Osteocyte (in vitro differentiated cells): ENCODE measurements at regions not wholly inside any gene's neighbourhood (a gene's known extent, or its start where the extent isn't known, plus 50 kb on each side); places are given as distances from the start of the nearest gene placed in this dataset.

Experiments
- DNase-seq: peaks from one replicate; pipeline ENCODE4 v3.0.0; 2021; ENCODE audit warnings: mixed read lengths; ENCODE audit not compliant: unreplicated experiment; ENCODE audit errors: extremely low spot score
- H3K27ac Mint-ChIP-seq: one replicate; pipeline ENCODE4 v1.8.0; 2021; ENCODE audit warnings: mild to moderate bottlenecking, mixed read lengths; ENCODE audit not compliant: unreplicated experiment
- H3K27me3 Mint-ChIP-seq: one replicate; pipeline ENCODE4 v1.8.0; 2021; ENCODE audit warnings: mixed read lengths; ENCODE audit not compliant: unreplicated experiment
- H3K36me3 Mint-ChIP-seq: one replicate; pipeline ENCODE4 v1.8.0; 2021; ENCODE audit warnings: mixed read lengths; ENCODE audit not compliant: unreplicated experiment
- H3K4me1 Mint-ChIP-seq: one replicate; pipeline ENCODE4 v1.8.0; 2021; ENCODE audit warnings: mixed read lengths; ENCODE audit not compliant: unreplicated experiment
- H3K4me3 Mint-ChIP-seq: one replicate; pipeline ENCODE4 v1.8.0; 2021; ENCODE audit warnings: mild to moderate bottlenecking, moderate library complexity, mixed read lengths; ENCODE audit not compliant: unreplicated experiment
- H3K9me3 Mint-ChIP-seq: one replicate; pipeline ENCODE4 v1.8.0; 2021; ENCODE audit warnings: mixed read lengths; ENCODE audit not compliant: unreplicated experiment
- TF ChIP-seq, protein P1 (sequence below): fragments of 200-600 bp; sonication (generic); IDR thresholded peaks from 2 replicates; pipeline ENCODE4 v1.5.0; 2021; ENCODE audit warnings: antibody characterized with exemption, mild to moderate bottlenecking, moderate library complexity

DNA sequence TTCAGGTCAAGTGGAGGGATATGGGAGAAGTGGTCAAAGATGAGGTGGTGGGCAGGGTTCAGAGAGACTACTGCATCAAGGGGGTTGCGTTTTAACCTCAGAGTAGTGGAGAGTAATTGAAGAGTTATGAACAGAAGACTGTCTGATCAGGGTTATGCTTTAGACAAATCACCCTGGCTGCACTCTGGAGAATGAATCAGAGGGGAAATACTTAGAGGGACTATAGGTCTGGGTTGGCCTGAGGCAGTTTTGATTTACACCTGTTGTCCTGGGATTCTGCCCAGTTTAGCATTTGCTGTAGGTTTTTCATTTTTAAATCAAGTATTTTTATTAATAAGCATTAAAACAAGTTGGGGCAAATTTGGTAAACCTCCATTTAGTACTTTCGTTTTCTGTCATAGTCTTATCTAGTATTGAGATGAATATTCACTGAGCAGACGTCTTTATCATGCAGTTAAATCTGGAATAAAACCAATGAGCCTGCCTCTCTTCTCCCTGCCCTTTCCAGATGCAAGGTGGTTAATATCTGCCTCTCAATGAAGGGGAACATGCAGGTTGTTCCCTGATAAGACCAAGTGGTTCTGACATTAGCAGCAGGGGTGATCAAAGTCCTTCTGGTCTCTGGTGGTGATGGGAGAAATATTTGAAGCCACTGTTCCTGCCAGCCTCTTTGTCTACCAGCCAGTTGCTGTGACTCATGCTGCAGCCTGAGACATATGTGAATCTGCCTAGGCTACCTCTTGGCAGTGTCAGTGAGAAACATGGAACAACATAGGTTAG lies 116.0 kb upstream of the RPS6KA3 start:
- no peak overlapping the region for H3K27ac Mint-ChIP-seq

DNA sequence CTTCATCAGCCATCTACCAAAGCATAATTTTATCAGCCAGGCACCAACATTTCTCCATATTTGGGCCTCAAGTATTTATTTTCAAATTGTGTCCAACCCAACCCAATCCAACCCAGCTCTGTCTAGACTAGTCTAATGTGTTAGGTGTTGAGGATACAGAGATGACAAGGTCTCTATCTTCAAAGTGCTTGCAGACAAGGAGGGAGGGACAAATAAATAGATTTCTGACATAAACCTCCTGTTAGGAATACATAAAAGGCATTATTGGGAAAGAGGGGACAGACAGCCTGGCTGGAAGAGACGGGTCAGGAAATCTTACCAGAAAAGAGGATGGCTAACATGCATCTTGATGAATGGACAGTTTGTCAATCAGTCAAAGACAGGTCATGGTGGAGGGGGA lies 115.4 kb upstream of the RPS6KA3 start:
- no peak for DNase-seq
- Mint-ChIP-seq H3K27me3 (no peaks in the 10 kb centered on the region), H3K4me1 (no peaks in the 10 kb centered on the region), H3K36me3 (no peaks in the 10 kb centered on the region), H3K9me3 (peaks cover 5% of the 10 kb centered on the region), H3K27ac (no peak overlapping the region), H3K4me3 (no peak overlapping the region)
- TF ChIP-seq, protein P1, sequence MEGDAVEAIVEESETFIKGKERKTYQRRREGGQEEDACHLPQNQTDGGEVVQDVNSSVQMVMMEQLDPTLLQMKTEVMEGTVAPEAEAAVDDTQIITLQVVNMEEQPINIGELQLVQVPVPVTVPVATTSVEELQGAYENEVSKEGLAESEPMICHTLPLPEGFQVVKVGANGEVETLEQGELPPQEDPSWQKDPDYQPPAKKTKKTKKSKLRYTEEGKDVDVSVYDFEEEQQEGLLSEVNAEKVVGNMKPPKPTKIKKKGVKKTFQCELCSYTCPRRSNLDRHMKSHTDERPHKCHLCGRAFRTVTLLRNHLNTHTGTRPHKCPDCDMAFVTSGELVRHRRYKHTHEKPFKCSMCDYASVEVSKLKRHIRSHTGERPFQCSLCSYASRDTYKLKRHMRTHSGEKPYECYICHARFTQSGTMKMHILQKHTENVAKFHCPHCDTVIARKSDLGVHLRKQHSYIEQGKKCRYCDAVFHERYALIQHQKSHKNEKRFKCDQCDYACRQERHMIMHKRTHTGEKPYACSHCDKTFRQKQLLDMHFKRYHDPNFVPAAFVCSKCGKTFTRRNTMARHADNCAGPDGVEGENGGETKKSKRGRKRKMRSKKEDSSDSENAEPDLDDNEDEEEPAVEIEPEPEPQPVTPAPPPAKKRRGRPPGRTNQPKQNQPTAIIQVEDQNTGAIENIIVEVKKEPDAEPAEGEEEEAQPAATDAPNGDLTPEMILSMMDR, result no peak

More for the DNA sequence above, 116.0 kb upstream of the RPS6KA3 start:
- TF ChIP-seq, protein P1, result no peak
- Mint-ChIP-seq H3K9me3 (no peaks in the 10 kb centered on the region), H3K27me3 (no peaks in the 10 kb centered on the region), H3K4me3 (no peak overlapping the region), H3K4me1 (no peaks in the 10 kb centered on the region), H3K36me3 (no peaks in the 10 kb centered on the region)
- no peak for DNase-seq

DNA sequence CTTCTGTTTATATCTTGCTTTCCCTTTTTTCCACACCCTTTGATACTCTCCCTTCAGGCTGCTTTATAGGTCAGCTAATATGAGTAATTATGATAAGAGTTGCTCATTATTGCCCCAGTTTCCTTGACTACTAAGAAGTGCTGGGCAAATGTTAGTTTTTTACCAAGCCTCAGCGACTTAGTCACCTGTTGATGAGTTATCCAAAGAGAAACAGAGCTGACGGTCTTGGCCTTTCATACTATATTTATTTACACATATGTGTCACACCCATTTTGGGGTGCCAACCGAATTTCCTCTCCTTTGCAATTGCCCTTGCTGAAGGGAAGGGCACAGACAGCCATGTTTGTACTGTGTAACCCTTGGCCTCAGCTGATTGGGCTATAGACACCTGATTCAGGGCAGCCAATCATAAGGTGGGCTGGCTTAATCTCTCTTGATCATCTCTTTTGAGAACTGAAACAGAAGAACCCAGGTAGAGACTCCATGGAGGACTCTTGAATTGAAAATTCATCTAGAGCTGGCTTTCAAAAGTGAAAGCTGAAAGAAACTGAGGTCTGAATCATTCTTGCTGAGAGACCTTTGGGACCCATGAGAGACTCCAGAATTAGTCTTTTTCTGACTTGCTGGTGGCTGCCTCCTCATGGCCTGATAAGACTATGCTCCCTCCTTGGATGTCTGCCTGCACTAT lies 111.7 kb upstream of the RPS6KA3 start:
- Mint-ChIP-seq H3K4me3 (no peak overlapping the region), H3K4me1 (no peaks in the 10 kb centered on the region), H3K9me3 (peaks cover 5% of the 10 kb centered on the region), H3K27ac (no peak overlapping the region), H3K27me3 (no peaks in the 10 kb centered on the region), H3K36me3 (no peaks in the 10 kb centered on the region)
- DNase-seq, result no peak
- TF ChIP-seq, protein P1, result no peak

DNA sequence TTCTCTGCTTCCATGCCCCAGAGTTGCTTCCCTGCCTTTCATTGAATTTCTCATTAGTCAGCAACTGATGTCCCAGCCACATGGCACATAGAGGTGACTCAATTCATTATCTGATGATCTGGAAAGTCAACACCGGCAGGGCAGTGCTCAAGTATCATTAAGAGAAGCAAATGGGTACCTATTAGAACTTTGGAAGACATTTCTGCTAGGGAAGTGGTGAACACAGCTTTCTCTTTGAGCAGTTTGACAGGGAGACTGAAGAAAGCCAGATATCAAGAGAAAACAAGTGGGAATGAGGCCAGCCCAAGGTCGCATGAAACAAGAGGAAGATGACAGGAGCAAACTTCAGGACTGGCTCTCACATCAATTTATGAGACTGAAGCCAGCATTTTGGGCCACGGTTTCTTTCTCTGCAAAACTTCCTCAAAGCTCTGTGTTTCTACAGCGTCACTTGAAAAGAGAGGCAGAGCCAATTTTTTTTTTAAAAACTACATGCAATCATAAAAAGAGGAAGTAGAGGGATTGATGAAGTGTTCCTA lies 108.3 kb upstream of the RPS6KA3 start:
- H3K27me3 Mint-ChIP-seq, result no peaks in the 10 kb centered on the region
- no peak for DNase-seq
- peaks cover 23% of the 10 kb centered on the region for H3K9me3 Mint-ChIP-seq
- TF ChIP-seq, protein P1, result no peak
- no peaks in the 10 kb centered on the region for H3K36me3 Mint-ChIP-seq
- H3K27ac Mint-ChIP-seq, result no peak overlapping the region
- H3K4me1 Mint-ChIP-seq, result no peaks in the 10 kb centered on the region
- no peak overlapping the region for H3K4me3 Mint-ChIP-seq

DNA sequence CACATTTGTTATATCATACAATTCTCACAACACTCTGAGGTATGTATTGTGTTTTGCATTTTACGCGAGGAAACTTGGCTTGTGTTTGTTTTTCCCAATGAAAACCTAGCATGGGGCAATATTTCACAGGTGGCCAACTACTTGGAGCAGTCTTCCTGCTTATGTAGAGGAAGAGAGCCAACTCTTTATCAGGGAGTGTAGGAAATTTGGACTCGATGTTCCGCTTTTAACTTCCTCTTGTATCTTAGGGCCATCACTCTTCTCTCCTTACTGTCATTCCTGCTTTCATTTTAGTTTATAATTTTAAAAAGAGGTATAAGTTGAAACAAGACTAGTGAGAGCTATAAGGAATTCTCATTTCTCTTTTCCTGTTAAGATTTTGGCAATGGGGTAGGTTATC lies 107.7 kb upstream of the RPS6KA3 start:
- Mint-ChIP-seq H3K27ac (no peak overlapping the region), H3K27me3 (no peaks in the 10 kb centered on the region), H3K4me1 (no peaks in the 10 kb centered on the region), H3K36me3 (no peaks in the 10 kb centered on the region), H3K4me3 (no peak overlapping the region), H3K9me3 (peaks cover 24% of the 10 kb centered on the region)
- TF ChIP-seq, protein P1, result no peak
- no peak for DNase-seq
